NCI-H748 (cell line): ENCODE measurements at regions not wholly inside any gene's neighbourhood (a gene's known extent, or its start where the extent isn't known, plus 50 kb on each side); places are given as distances from the start of the nearest gene placed in this dataset.
A peak's percentile ranks its signal among the peaks of the same experiment; 100 is the strongest.
"Not testable (repeated sequence)": the region's sequence is repeated elsewhere in the genome, so short reads cannot be mapped to it uniquely, and the experiment has no call there.

Source experiments
- DNase-seq: peaks from one replicate; lab custom pipeline; 2025; ENCODE audit not compliant: unreplicated experiment; lab: John Stamatoyannopoulos, UW

DNA sequence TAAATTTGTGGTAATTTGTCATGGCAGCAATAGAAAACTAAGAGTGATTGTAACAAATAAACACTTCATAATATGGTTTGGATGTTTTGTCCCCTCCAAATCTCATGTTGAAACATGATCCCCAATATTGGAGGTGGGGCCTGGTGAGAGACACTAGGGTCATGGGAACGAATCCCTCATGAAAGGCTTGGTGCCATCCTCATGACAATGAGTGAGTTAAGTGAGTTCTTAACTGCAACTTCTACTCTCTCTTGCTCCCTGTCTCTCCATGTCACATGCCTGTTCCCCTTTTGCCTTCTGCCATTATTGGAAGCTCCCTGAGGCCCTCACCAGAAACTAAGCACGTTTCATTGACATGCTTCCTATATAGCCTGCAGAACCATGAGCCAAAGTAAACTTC, 1233.2 kb downstream of the OLFM4 start:
- no peak for DNase-seq

DNA sequence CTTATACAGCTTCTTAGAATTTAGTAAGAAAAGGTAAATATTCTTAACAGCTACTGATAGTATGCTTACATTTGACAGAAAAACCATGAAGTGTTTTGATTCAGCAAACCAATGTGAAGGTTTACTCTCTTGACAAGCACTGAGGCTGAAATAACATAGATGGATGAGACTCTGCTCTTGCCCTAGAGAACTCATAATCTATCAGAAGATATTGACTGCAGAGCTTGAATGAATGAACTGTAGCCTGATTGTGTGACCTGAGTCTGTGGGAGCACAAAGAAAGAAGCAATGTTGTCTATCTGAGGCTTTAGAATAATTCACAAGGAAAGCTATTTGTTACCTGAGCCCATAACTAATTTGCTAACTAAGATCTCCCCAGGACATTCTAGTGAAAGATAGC, 1235.3 kb downstream of the OLFM4 start:
- DNase-seq = no peak

DNA sequence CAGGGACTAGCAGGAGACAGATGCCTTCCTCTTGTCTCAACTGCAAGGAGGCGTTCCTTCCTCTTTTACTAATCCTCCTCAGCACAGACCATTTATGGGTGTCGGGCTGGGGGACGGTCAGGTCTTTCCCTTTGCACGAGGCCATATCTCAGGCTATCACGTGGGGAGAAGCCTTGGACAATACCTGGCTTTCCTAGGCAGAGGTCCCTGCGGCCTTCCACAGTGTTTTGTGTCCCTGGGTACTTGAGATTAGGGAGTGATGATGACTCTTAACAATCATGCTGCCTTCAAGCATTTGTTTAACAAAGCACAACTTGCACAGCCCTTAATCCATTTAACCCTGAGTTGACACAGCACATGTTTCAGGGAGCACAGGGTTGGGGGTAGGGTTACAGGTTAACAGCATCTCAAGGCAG, 1238.6 kb downstream of the OLFM4 start:
- DNase-seq = not testable (repeated sequence)

DNA sequence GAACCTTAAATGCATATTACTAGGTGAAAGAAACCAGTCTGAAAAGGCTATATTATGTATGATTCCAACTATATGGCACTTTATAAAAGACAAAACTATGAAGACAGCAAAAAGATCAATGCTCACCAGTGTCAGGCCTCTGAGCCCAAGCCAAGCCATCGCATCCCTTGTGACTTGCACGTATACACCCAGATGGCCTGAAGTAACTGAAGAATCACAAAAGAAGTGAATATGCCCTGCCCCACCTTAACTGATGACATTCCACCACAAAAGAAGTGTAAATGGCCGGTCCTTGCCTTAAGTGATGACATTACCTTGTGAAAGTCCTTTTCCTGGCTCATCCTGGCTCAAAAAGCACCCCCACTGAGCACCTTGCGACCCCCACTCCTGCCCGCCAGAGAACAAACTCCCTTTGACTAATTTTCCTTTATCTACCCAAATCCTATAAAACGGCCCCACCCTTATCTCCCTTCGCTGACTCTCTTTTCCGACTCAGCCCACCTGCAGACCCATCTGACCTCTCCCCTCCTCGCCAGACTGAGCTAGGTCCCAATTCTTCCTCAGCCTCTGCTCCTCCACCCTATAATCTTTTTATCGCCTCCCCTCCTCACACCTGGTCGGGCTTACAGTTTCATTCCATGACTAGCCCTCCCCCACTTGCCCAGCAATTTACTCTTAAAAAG, 1239.5 kb downstream of the OLFM4 start:
- DNase-seq = not testable (repeated sequence)

DNA sequence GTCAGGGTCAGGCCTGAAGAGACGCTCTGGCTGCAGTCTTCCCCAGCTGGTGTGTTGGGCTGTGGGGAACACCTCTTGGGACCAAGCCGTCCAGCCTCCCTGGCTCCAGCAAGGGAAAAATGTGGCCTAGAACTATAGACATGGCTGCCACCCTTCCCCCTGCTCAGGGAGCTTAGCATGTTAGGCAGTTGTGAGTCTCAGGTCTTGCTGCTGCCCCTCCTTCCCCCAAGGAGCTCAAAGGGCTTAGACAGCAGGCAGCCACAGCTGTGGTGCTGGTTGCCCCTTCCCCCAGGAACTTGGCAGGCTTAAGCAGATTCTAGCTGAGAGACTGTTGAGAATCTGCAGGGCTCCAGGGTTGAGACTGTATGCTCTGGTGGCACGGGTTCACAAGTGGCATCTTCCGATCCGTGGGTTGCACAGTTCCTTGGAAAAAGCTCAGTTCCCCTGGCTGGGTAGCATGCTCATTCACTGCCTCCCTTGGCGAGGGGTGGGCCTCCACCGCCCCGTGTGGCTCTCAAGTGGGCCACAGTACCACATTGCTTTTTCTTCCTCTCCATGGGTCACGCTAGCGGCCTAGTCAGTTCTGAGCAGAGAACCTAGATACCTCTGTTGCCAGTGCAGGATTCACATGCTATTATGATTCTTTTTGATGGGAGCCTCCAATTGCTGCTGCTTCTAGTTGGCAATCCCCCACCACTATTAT, 1258.6 kb downstream of the OLFM4 start:
- no peak for DNase-seq

DNA sequence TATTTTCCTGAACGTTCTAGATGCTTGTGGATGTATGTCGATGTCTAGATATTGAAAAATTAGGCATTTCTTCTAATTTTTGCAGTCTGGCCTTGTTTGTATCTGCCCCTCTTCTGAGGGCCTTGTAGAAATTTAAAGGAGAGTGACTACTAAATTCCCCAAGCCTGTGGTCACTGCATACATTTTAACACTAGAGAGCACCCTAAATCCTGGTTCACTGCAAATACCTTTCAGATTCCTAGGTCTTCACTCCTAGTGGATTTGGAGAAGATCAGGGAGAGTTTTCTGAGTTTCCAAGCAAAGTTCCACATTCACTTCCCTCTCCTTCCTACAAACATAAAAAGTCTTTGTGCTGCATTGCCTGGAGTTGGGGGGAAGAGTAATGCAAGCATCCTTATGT, 1272.5 kb downstream of the OLFM4 start:
- no peak for DNase-seq

DNA sequence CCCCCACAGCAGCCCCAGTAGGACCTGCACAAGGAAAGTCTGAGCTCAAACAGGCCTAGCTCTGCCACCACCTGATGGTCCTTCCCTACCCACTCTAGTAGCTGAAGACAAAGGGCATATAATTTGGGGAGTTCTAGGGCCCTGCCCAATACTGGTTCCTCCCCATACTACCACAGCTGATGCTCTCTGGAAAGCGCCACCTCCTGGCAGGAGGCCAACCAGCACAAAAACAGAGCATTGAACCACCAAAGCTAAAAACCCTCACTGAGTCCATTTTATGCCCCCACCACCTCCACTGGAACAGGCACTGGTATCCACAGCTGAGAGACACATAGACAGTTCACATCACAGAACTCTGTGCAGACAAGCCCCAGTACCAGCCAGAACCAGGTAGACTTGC, 1276.8 kb downstream of the OLFM4 start:
- DNase-seq = no peak

DNA sequence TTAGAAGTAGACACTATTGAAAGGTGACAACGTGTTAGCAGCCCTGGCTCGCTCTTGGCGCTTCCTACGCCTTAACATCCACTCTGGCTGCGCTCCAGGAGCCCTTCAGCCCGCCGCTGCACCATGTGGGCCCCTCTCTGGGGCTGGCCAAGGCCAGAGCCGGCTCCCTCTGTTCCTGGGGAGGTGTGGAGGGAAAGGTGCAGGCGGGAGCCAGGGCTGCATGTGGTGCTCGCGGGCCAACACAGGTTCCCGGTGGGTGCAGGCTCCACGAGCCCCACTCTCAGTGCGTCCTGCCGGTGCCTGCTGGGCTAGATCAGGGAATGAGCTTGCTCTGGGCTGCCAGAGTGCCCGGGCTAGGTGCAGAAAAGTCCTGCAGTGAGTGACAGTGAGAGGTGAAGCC, 1284.3 kb downstream of the OLFM4 start:
- DNase-seq = no peak

DNA sequence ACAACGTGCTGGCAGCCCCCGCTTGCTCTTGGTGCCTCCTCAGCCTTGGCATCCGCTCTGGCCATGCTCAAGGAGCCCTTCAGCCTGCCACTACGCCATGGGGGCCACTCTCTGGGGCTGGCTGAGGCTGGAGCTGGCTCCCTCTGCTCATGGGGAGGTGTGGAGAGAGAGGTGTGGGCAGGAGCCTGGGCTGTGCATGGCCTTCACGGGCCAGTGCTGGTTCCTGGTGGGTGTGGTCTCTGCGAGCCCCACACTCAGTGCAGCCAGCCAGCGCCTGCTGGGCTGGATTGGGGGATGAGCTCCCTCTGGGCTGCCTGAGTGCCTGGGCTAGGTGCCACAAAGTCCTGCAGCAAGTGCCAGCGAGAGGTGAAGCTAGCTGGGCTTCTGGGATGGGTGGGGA, 1289.1 kb downstream of the OLFM4 start:
- no peak for DNase-seq

DNA sequence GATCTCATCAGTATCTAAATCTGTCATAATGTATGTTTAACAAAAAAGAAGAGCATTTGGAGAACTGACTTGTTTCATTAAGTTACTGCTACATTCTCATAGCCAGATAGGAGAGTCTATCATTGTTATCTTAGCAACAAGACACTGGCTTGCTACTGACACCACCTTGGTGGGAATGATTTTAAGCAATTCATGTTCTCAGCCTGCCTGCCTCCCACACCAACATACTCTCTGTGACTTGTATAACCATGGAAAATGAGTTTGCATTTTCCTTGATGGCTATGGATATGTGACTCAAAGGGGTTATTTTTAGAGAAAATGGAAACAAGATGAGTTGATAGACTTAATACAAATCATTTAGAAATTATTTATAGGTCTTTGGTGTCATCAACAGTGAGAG, 1308.9 kb downstream of the OLFM4 start:
- no peak for DNase-seq

DNA sequence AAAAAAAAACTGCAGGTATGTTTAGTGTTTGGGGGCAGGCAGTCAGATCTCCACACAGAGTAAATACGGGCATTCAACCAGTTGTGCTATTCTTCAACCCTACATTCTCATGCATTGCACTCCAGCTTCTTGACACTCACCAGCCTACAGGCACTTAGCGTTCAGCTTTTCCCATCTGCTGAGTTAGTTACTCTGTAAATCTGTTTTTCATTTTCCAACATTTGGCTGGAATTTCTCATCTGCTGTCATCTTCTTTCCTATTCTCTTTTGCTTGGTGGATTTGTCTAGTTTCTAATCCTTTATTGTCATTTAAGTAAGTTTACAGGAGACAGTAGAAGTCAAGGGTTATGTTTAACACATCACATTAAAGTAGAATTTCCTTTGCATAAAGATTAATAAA, 1318.9 kb downstream of the OLFM4 start:
- DNase-seq = no peak

DNA sequence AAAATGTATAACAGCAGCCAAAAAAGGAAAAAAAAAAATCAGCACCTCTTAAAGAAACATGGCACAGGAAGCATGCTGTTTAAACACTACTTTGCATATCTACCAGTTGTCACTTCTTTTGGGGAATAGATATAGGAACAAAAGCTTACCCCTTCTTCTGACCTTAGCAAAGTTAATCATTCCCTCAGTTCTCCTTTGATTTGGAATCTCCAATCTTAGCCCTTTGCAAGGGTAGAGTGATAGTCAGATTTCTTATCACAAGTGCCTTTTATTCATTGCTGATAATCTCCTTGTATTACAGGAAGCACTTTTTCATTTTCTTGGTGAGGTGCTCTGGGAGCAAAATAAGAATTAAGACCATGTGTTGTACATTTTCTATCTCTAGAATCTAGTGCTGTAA, 1327.6 kb downstream of the OLFM4 start:
- DNase-seq = no peak

DNA sequence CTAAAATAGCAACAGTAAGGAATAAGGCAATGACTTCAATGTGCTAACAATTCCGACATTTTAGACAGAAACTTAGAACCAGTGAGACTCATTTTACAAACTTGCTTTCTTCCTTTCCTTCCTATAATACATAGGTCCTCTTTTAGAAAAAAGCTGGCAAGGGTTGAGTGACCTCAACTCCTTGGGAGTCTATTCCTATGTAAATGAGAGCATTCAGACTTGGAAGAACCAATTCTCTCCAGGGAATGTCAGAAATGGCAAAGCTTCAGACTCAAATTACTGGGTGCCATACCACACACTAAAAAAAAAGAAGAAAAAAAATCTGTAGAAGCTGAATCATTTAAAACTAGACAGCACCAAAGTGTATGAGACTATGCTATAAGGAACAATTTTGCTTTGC, 1328.2 kb downstream of the OLFM4 start:
- DNase-seq = no peak

DNA sequence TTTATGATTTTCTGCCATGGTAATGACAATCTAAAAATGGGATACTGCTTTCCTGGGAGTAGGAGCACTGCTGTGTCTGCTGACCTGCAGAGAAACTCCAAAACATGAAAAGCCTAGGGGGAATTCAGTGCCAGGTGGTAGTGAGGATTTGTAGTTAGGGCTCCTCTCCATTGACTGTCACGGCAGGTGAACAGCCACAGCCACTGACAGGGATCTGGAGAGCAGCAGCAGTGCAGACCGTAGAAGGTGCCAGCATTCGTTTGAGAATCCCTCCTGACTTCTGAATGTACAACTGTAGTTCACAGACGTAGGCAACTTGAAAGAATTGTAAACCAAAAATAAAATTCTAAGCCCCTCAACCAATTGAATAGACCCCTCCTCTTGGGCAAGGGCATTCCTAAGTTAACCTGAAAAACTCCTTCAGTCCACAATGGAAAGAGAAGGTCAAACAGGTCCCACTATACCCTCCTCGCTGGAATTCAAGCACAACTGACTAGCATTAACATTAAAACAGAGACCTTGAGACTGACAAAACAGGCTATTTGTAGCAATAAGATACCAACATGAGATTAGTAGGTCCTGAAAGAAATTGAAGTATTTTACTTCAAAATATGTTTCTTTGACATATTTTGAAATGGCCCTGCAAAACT, 1328.8 kb downstream of the OLFM4 start:
- DNase-seq = no peak

DNA sequence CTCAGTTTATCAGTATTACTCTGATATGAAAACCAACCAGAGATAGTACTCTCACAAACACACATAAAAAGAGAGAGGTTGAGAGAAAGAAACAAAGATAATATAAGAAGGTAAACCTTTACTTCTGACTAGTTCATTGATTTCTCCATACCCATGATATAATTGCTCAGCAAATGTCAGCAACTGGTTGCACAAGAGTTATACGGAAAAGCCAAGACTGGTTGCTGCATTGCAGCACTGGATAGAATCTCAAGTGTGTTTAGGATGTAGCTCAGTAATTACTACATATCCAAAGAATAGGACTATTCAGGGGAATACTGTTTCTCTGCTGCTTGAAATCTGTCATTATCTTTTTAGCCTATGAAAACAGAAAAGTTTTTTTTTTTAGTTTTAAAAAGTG, 1332.8 kb downstream of the OLFM4 start:
- no peak for DNase-seq

DNA sequence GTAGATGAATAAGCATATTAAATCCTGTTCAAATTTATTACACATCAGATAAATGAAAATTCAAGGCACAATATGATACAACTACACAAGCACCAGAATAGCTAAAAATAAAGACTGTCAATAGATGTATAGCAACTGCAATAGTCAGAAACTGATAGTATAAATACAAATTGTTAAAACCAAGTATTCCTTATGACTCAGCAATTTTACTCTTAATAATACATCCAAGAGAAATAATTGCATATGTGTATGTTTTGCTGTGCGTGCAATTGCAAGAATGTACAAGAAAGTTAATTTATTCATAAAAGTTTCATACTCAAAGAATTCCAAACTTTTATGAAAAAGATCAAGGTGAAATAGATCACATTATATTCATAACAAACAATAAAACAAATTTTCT, 1338.1 kb downstream of the OLFM4 start:
- DNase-seq = no peak

DNA sequence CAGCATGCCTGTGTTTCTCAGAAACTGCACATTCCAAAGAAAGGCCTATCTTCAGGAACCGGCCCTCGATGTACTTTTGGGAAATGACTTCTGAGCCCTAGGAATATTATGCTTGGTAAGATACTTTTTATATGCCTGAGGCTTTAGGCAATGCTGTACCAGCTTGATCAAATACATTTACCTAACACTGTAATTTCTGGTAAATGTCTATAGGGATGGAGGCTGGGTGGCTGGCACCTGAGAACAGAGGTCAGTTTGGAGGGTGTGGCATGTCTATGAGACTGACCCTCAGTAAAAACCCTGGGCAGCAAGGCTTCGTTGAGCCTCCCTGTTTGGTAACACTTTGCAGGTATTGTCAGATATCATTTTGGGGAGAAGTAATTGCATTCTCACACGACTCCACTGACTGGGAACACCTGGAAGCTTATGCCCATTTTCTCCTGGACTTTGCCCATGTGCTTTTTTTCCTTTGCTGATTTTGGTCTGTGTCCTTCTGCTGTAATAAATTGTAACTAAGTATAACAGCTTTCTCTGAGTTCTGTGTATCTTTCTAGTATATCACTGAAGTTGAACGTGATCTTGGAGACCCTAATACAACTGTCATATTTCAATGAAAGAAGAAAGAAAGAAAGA, 1339.1 kb downstream of the OLFM4 start:
- DNase-seq = no peak

DNA sequence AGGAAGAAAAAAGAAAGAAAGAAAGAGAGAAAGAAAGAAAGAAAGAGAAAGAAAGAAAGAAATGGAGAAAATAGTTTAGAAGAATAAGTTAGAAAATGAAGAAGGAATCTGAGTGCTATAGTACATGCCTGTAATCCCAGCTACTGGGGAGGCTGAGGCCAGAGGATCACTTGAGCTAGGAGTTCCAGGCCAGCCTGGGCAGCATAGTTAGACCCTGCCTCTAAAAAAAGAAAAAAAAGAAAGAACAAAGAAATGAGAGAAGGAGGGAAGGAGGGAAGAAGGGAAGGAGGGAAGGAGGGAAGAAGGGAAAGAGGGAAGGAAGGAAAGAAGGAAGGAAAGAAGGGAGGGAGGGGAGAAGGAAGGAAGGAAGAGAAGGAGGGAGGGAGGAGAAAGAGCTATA, 1339.8 kb downstream of the OLFM4 start:
- no peak for DNase-seq

DNA sequence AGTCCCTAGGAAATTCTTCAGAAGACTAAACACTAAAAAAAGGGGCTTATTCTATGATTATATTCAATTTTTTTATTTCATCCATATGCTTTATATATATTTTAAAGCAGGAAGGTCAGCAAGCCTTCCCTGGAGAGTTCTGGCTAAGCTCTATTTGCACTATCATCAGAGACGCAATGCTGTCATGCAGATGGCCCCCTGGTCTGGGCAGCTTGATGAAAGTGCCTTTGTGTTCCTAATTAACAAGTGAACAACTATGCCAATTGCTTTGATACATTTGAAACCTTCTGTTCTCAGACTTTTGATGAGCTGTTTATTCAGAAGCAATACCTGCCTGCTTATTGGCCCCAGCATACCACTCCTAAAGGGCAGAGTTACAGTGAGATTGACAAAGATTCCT, 1344.6 kb downstream of the OLFM4 start:
- DNase-seq = peak; percentile 90

DNA sequence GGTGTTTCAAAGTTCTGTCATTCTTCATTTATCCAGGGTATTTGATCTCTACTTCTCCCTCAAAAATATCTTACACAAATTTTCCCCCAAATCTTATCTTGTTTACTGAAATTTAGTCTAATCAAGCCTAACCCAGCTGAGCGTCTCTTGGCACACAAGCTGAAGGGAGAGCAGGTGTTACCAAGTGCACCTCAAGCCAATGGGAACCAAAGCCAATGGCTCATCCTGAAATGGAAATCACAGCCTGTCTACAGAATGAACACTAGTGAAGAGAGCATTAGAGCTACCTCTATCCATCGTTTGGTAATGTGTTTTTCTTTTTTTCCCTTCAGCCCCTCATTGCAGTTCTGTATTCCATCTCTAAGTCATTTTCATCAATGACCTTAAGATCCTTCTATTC, 1350.8 kb downstream of the OLFM4 start:
- no peak for DNase-seq

DNA sequence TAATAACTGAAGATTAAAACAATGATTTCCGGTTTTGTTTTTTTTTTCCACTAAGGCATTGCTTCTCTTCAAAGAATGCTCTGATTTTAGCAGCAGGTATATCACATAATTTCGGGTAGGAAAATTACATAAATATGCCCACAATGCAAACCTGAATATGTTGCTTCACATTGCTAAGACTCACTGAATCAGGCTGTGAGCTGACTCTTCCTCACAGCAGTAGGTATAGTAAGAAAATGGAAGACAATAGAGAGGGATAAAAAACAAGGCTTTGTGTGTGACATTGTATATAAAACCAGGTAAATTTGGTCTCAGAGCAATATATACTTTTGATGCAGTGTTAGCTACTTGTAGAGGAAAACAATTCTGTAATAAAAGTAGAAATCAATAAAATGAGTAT, 1355.0 kb downstream of the OLFM4 start:
- no peak for DNase-seq

DNA sequence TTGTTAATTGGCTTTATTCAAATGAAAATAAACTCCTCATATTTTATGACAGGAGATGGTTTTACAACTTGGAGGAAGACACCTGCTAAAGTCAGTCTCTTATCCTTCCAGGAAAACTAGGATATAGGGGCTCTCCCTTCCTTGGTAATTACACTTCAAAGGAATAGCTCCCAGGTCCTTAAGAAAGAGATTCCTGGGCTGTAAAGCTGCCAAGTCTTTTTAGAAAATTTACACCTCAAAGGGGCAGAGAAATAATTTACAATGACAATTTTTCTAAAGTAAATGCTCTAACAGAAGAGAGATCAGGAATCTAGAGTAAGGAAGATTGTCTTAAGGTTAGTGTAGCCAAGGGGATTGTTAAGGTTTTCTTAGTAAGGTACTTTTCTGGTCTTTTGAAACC, 1359.0 kb downstream of the OLFM4 start:
- no peak for DNase-seq
